Esophagus squamous epithelium (tissue), 4 donors: ENCODE measurements at regions not wholly inside any gene's neighbourhood (a gene's known extent, or its start where the extent isn't known, plus 50 kb on each side); places are given as distances from the start of the nearest gene placed in this dataset.

Experiments
- POLR2A ChIP-seq, 4 donors: fragments of 450-650 bp; IDR thresholded peaks; one replicate each; pipeline ENCODE4 v1.6.1; 2017; ENCODE audit warnings: antibody characterized with exemption in 4 of 4, mild to moderate bottlenecking in 4 of 4, moderate library complexity in 3 of 4
- TF ChIP-seq, protein P1 (sequence below), 6 experiments: fragments of 450-650 bp in 4 of 6; fragments of 200-600 bp in 2 of 6; sonication (generic) in 2 of 6; IDR thresholded peaks; one replicate each; pipeline ENCODE4 v1.5.1; 2016 to 2019; ENCODE audit warnings: antibody characterized with exemption in 6 of 6, mild to moderate bottlenecking in 4 of 6, moderate library complexity in 4 of 6

DNA sequence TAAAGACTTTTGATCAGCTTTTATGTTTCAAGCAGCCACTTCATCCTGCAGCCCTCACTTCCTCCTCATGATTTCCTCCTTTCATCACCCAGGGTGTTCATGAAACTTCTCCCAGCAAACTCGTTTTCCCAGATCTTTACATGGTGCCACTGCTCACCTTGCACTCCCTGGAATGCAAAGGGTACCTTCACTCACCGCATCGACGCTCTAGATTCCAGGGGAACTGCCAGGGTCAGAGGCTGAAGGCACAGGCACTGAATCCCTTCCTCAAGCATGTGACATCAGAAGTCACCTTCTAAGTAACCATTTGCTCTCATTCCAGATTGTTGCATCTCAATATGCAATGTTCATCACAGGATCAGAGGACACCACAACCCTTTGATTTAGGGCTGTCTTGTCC lies 82.8 kb downstream of the PRKAB2 start:
- TF ChIP-seq, protein P1, sequence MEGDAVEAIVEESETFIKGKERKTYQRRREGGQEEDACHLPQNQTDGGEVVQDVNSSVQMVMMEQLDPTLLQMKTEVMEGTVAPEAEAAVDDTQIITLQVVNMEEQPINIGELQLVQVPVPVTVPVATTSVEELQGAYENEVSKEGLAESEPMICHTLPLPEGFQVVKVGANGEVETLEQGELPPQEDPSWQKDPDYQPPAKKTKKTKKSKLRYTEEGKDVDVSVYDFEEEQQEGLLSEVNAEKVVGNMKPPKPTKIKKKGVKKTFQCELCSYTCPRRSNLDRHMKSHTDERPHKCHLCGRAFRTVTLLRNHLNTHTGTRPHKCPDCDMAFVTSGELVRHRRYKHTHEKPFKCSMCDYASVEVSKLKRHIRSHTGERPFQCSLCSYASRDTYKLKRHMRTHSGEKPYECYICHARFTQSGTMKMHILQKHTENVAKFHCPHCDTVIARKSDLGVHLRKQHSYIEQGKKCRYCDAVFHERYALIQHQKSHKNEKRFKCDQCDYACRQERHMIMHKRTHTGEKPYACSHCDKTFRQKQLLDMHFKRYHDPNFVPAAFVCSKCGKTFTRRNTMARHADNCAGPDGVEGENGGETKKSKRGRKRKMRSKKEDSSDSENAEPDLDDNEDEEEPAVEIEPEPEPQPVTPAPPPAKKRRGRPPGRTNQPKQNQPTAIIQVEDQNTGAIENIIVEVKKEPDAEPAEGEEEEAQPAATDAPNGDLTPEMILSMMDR (IDR thresholded peaks at IDR 0.05) = no peak
- TF ChIP-seq POLR2A (IDR thresholded peaks at IDR 0.05) = no peak
